Skeletal muscle satellite cell (primary cell): ENCODE measurements at regions not wholly inside any gene's neighbourhood (a gene's known extent, or its start where the extent isn't known, plus 50 kb on each side); places are given as distances from the start of the nearest gene placed in this dataset.

Experiments
- H3K27me3 ChIP-seq: 2 replicates; pipeline ENCODE4 v1.7.0; 2013; ENCODE audit warnings: low read length; ENCODE audit not compliant: control insufficient read depth, insufficient read depth
- H3K36me3 ChIP-seq: 2 replicates; pipeline ENCODE4 v1.7.0; 2013; ENCODE audit warnings: mild to moderate bottlenecking, control low read depth, low read length; ENCODE audit not compliant: insufficient read depth
- H3K4me1 ChIP-seq: 2 replicates; pipeline ENCODE4 v1.7.0; 2013; ENCODE audit warnings: low read length; ENCODE audit not compliant: control insufficient read depth, insufficient read depth
- H3K4me2 ChIP-seq: 2 replicates; pipeline ENCODE4 v1.7.0; 2013; ENCODE audit warnings: mild to moderate bottlenecking, low read length
- H3K4me3 ChIP-seq: 2 replicates; pipeline ENCODE4 v1.7.0; 2013; ENCODE audit warnings: low read length
- H3K9ac ChIP-seq: 2 replicates; pipeline ENCODE4 v1.7.0; 2013; ENCODE audit warnings: mild to moderate bottlenecking, low read depth, low read length, moderate library complexity
- H3K9me3 ChIP-seq: replicated peaks from 2 replicates; pipeline ENCODE4 v1.7.0; 2013; ENCODE audit warnings: mild to moderate bottlenecking, control low read depth, low read length

GRCh38 chr7:22582863-22583622 is 83.1 kb upstream of the STEAP1B start:
- peaks cover 3% of the 10 kb centered on the region for H3K9me3 ChIP-seq
- H3K4me1 ChIP-seq, result peaks cover 25% of the 10 kb centered on the region
- H3K27me3 ChIP-seq, result no peaks in the 10 kb centered on the region
- no peak overlapping the region for H3K9ac ChIP-seq
- no peak overlapping the region for H3K4me2 ChIP-seq
- no peak overlapping the region for H3K4me3 ChIP-seq
- no peaks in the 10 kb centered on the region for H3K36me3 ChIP-seq

- Histone ChIP-seq H3K4me3 (no peak overlapping the region), H3K4me2 (no peak overlapping the region), H3K9ac (no peak overlapping the region), H3K27me3 (no peaks in the 10 kb centered on the region), H3K36me3 (no peaks in the 10 kb centered on the region), H3K9me3 (peaks cover 3% of the 10 kb centered on the region), H3K4me1 (peaks cover 33% of the 10 kb centered on the region)
These were observed 81.1 kb upstream of the STEAP1B start for GRCh38 chr7:22581099-22581498.

- Histone ChIP-seq H3K27me3 (no peaks in the 10 kb centered on the region), H3K9ac (no peak overlapping the region), H3K4me3 (no peak overlapping the region), H3K36me3 (no peaks in the 10 kb centered on the region), H3K4me1 (peaks cover 33% of the 10 kb centered on the region), H3K4me2 (no peak overlapping the region), H3K9me3 (peaks cover 3% of the 10 kb centered on the region)
These were observed 80.0 kb upstream of the STEAP1B start for GRCh38 chr7:22579961-22580360.

GRCh38 chr7:22578007-22578733 is 78.2 kb upstream of the STEAP1B start:
- peak overlapping the region; percentile 61 for H3K4me2 ChIP-seq
- peak overlapping the region; percentile 78 for H3K9ac ChIP-seq
- no peaks in the 10 kb centered on the region for H3K27me3 ChIP-seq
- H3K36me3 ChIP-seq, result no peaks in the 10 kb centered on the region
- H3K4me1 ChIP-seq, result peaks cover 26% of the 10 kb centered on the region
- peaks cover 3% of the 10 kb centered on the region for H3K9me3 ChIP-seq
- H3K4me3 ChIP-seq, result peak overlapping the region; percentile 12

GRCh38 chr7:22577470-22578001 is 77.5 kb upstream of the STEAP1B start:
- Histone ChIP-seq H3K27me3 (no peaks in the 10 kb centered on the region), H3K4me3 (peak overlapping the region; percentile 12), H3K9me3 (peaks cover 3% of the 10 kb centered on the region), H3K4me2 (peak overlapping the region; percentile 61), H3K36me3 (no peaks in the 10 kb centered on the region), H3K4me1 (peaks cover 24% of the 10 kb centered on the region), H3K9ac (peak overlapping the region; percentile 78)

- H3K4me2 ChIP-seq, result no peak overlapping the region
- peaks cover 24% of the 10 kb centered on the region for H3K4me1 ChIP-seq
- H3K4me3 ChIP-seq, result no peak overlapping the region
- no peaks in the 10 kb centered on the region for H3K36me3 ChIP-seq
- peak overlapping the region; percentile 46 for H3K9ac ChIP-seq
- H3K27me3 ChIP-seq, result no peaks in the 10 kb centered on the region
- H3K9me3 ChIP-seq, result peaks cover 3% of the 10 kb centered on the region
These were observed 76.9 kb upstream of the STEAP1B start for GRCh38 chr7:22576612-22577469.

GRCh38 chr7:22574754-22575520 is 74.9 kb upstream of the STEAP1B start:
- H3K4me3 ChIP-seq, result no peak overlapping the region
- H3K36me3 ChIP-seq, result no peaks in the 10 kb centered on the region
- peaks cover 3% of the 10 kb centered on the region for H3K9me3 ChIP-seq
- no peaks in the 10 kb centered on the region for H3K27me3 ChIP-seq
- H3K4me2 ChIP-seq, result no peak overlapping the region
- peaks cover 31% of the 10 kb centered on the region for H3K4me1 ChIP-seq
- no peak overlapping the region for H3K9ac ChIP-seq

GRCh38 chr7:22572937-22573336 is 72.9 kb upstream of the STEAP1B start:
- Histone ChIP-seq H3K9ac (no peak overlapping the region), H3K36me3 (no peaks in the 10 kb centered on the region), H3K9me3 (no peaks in the 10 kb centered on the region), H3K4me2 (no peak overlapping the region), H3K4me1 (peaks cover 26% of the 10 kb centered on the region), H3K27me3 (no peaks in the 10 kb centered on the region), H3K4me3 (no peak overlapping the region)

GRCh38 chr7:22572292-22572691 is 72.3 kb upstream of the STEAP1B start:
- no peaks in the 10 kb centered on the region for H3K9me3 ChIP-seq

GRCh38 chr7:22571766-22572165 is 71.8 kb upstream of the STEAP1B start:
- H3K4me3 ChIP-seq, result no peak overlapping the region
- H3K36me3 ChIP-seq, result no peaks in the 10 kb centered on the region
- peaks cover 16% of the 10 kb centered on the region for H3K4me1 ChIP-seq
- no peak overlapping the region for H3K9ac ChIP-seq
- no peaks in the 10 kb centered on the region for H3K9me3 ChIP-seq
- no peak overlapping the region for H3K4me2 ChIP-seq
- no peaks in the 10 kb centered on the region for H3K27me3 ChIP-seq

More at GRCh38 chr7:22572292-22572691, 72.3 kb upstream of the STEAP1B start:
- Histone ChIP-seq H3K4me1 (peaks cover 22% of the 10 kb centered on the region), H3K36me3 (no peaks in the 10 kb centered on the region), H3K4me2 (no peak overlapping the region), H3K27me3 (no peaks in the 10 kb centered on the region), H3K4me3 (no peak overlapping the region), H3K9ac (no peak overlapping the region)
